H9 (cell line): ENCODE measurements at regions not wholly inside any gene's neighbourhood (a gene's known extent, or its start where the extent isn't known, plus 50 kb on each side); places are given as distances from the start of the nearest gene placed in this dataset.

Experiments used
- DNase-seq: peaks from one replicate; pipeline ENCODE4 v3.0.0-alpha.2; 2017
- H2AFZ ChIP-seq: one replicate; pipeline ENCODE4 v1.6.1; 2013; ENCODE audit warnings: mild to moderate bottlenecking, low read length, control low read depth, moderate library complexity
- H2AK5ac ChIP-seq: 2 replicates; pipeline ENCODE4 v1.6.1; 2013; ENCODE audit warnings: low read length, control low read depth, mixed read lengths; ENCODE audit not compliant: insufficient read length
- H2BK120ac ChIP-seq: one replicate; pipeline ENCODE4 v1.6.1; 2013; ENCODE audit warnings: low read depth, mild to moderate bottlenecking, low read length, control low read depth, inconsistent platforms; ENCODE audit not compliant: poor library complexity, severe bottlenecking
- H2BK12ac ChIP-seq: 2 replicates; pipeline ENCODE4 v1.6.1; 2013; ENCODE audit warnings: low read length, control low read depth, mixed read lengths, low read depth; ENCODE audit not compliant: insufficient read length
- H2BK15ac ChIP-seq: 2 replicates; pipeline ENCODE4 v1.6.1; 2013; ENCODE audit warnings: low read depth, low read length, control low read depth
- H2BK20ac ChIP-seq: one replicate; pipeline ENCODE4 v1.6.1; 2013; ENCODE audit warnings: low read depth, mild to moderate bottlenecking, low read length, control low read depth, inconsistent platforms; ENCODE audit not compliant: poor library complexity, severe bottlenecking
- H2BK5ac ChIP-seq: 2 replicates; pipeline ENCODE4 v1.6.1; 2013; ENCODE audit warnings: low read length, control low read depth, mixed read lengths; ENCODE audit not compliant: insufficient read length
- H3K14ac ChIP-seq: 2 replicates; pipeline ENCODE4 v1.6.1; 2013; ENCODE audit warnings: low read length, control low read depth; ENCODE audit not compliant: insufficient read depth
- H3K18ac ChIP-seq: 2 replicates; pipeline ENCODE4 v1.6.1; 2013; ENCODE audit warnings: low read depth, mild to moderate bottlenecking, mixed read lengths, low read length, control low read depth; ENCODE audit not compliant: insufficient read length
- H3K23ac ChIP-seq: 2 replicates; pipeline ENCODE4 v1.6.1; 2013; ENCODE audit warnings: low read length, control low read depth, mixed read lengths, low read depth; ENCODE audit not compliant: insufficient read length
- H3K23me2 ChIP-seq: 2 replicates; pipeline ENCODE4 v1.6.1; 2013; ENCODE audit warnings: low read depth, mild to moderate bottlenecking, mixed read lengths, low read length, control low read depth; ENCODE audit not compliant: insufficient read length, poor library complexity, severe bottlenecking
- H3K27ac ChIP-seq: 2 replicates; pipeline ENCODE4 v1.5.1; 2013; ENCODE audit warnings: low read length, control low read depth, mixed read lengths, low read depth; ENCODE audit not compliant: insufficient read length
- H3K27me3 ChIP-seq: 2 replicates; pipeline ENCODE4 v1.6.1; 2013; ENCODE audit warnings: low read length, control low read depth, inconsistent platforms; ENCODE audit not compliant: insufficient read depth
- H3K4ac ChIP-seq: 2 replicates; pipeline ENCODE4 v1.6.1; 2013; ENCODE audit warnings: low read depth, mild to moderate bottlenecking, control low read depth, inconsistent platforms, low read length, moderate library complexity
- H3K4me1 ChIP-seq: 2 replicates; pipeline ENCODE4 v1.6.1; 2013; ENCODE audit warnings: low read length, control low read depth, inconsistent platforms; ENCODE audit not compliant: insufficient read depth
- H3K4me2 ChIP-seq: 2 replicates; pipeline ENCODE4 v1.6.1; 2013; ENCODE audit warnings: low read length, control low read depth, mixed read lengths; ENCODE audit not compliant: insufficient read length, insufficient read depth
- H3K56ac ChIP-seq: 2 replicates; pipeline ENCODE4 v1.6.1; 2013; ENCODE audit warnings: low read depth, mild to moderate bottlenecking, mixed read lengths, low read length, control low read depth; ENCODE audit not compliant: insufficient read length
- H3K79me1 ChIP-seq: 2 replicates; pipeline ENCODE4 v1.6.1; 2013; ENCODE audit warnings: low read depth, mild to moderate bottlenecking, moderate library complexity, low read length, control low read depth, inconsistent platforms; ENCODE audit not compliant: insufficient read depth, poor library complexity, severe bottlenecking
- H3K79me2 ChIP-seq: 2 replicates; pipeline ENCODE4 v1.6.1; 2013; ENCODE audit warnings: low read length, control low read depth, inconsistent platforms; ENCODE audit not compliant: insufficient read depth
- H3K9ac ChIP-seq: 2 replicates; pipeline ENCODE4 v1.6.1; 2013; ENCODE audit warnings: low read length, control low read depth, mixed read lengths; ENCODE audit not compliant: insufficient read length; ENCODE audit errors: extremely low read depth
- H3K9me3 ChIP-seq: one replicate; pipeline ENCODE4 v1.6.1; 2013; ENCODE audit warnings: low read depth, low read length, inconsistent platforms; ENCODE audit not compliant: control insufficient read depth
- H3T11ph ChIP-seq: one replicate; pipeline ENCODE4 v1.6.1; 2013; ENCODE audit warnings: mild to moderate bottlenecking, low read length, control low read depth, inconsistent platforms
- H4K20me1 ChIP-seq: one replicate; pipeline ENCODE4 v1.6.1; 2013; ENCODE audit not compliant: control insufficient read depth, insufficient read length, insufficient read depth
- H4K5ac ChIP-seq: 2 replicates; pipeline ENCODE4 v1.6.1; 2013; ENCODE audit warnings: low read depth, mild to moderate bottlenecking, mixed read lengths, low read length, control low read depth; ENCODE audit not compliant: insufficient read length
- H4K8ac ChIP-seq: replicated peaks from 2 replicates; pipeline ENCODE4 v1.6.1; 2013; ENCODE audit warnings: low read length, control low read depth, mixed read lengths, low read depth; ENCODE audit not compliant: insufficient read length
- H4K91ac ChIP-seq: 2 replicates; pipeline ENCODE4 v1.6.1; 2013; ENCODE audit warnings: low read depth, mild to moderate bottlenecking, moderate library complexity, mixed read lengths, low read length, control low read depth; ENCODE audit not compliant: insufficient read length
- H3K27ac Mint-ChIP-seq, 3 experiments: 2 replicates in 2 of 3; 3 replicates in 1 of 3; pipeline ENCODE4 v1.8.0; 2020 to 2021; ENCODE audit warnings: mixed read lengths in 3 of 3, mild to moderate bottlenecking in 1 of 3, moderate library complexity in 1 of 3
- H3K27me3 Mint-ChIP-seq: 2 replicates; pipeline ENCODE4 v1.8.0; 2021; ENCODE audit warnings: low read depth, mild to moderate bottlenecking, moderate library complexity, mixed read lengths
- H3K36me3 Mint-ChIP-seq, 3 experiments: 2 replicates in 2 of 3; 3 replicates in 1 of 3; pipeline ENCODE4 v1.8.0; 2020 to 2021; ENCODE audit warnings: low read depth in 3 of 3, mixed read lengths in 3 of 3; ENCODE audit not compliant: insufficient read depth in 1 of 3
- H3K4me1 Mint-ChIP-seq, 2 experiments: 2 replicates each; pipeline ENCODE4 v1.8.0; 2020; ENCODE audit warnings: mixed read lengths in 2 of 2
- H3K4me3 Mint-ChIP-seq, 2 experiments: 2 replicates in 1 of 2; 3 replicates in 1 of 2; pipeline ENCODE4 v1.8.0; 2020 to 2021; ENCODE audit warnings: mild to moderate bottlenecking in 2 of 2, mixed read lengths in 2 of 2, moderate library complexity in 1 of 2
- H3K9me3 Mint-ChIP-seq, 2 experiments: 2 replicates in 1 of 2; 3 replicates in 1 of 2; pipeline ENCODE4 v1.8.0; 2020; ENCODE audit warnings: mild to moderate bottlenecking in 2 of 2, mixed read lengths in 2 of 2, moderate library complexity in 1 of 2
- WGBS: extraction: QIAGEN DNeasy Blood & Tissue Kit; methylation state at CpG from one replicate; pipeline ENCODE4 v1.1.7; 2013; ENCODE audit warnings: missing lambda C conversion rate, low lambda C conversion rate, mixed read lengths; ENCODE audit not compliant: insufficient read length; ENCODE audit errors: extremely low coverage; 5-methylcytosine and 5-hydroxymethylcytosine counted together
- TF ChIP-seq, protein P1 (sequence below): fragments of 200-600 bp; sonication (generic); conservative IDR thresholded peaks from 3 replicates; pipeline ENCODE4 v1.8.0; 2021; ENCODE audit warnings: antibody characterized with exemption, mild to moderate bottlenecking

DNA sequence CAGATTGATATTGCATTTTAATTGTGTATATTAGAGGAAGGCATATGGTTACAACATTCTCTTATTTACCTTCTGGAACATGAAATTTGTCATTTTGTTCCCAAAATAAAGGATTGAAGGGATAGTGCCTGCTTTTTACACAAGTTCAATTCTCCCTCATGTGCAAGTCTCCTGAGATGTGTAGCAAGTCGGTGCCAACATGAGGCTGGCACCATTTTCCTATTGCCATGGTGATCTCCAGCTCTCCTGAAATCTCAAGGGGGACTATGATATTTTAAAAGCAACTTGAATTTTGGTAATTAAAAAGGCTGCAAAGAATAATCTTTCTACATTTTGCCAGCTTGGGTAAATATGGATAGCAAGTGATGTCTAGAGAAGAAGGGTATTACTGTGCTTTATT is 693.3 kb upstream of the WWC1 start:
- H3K4me1 Mint-ChIP-seq: peaks cover 7 to 8% of the 10 kb centered on the region in 2 experiments
- H3K79me1 ChIP-seq: no peaks in the 10 kb centered on the region
- H2BK15ac ChIP-seq: no peak overlapping the region
- H3K27ac Mint-ChIP-seq: no peak overlapping the region; a peak in 1 of 7 replicates
- H3T11ph ChIP-seq: no peak overlapping the region
- no peak overlapping the region for H3K23ac ChIP-seq
- H3K9me3 ChIP-seq: no peaks in the 10 kb centered on the region
- H3K9me3 Mint-ChIP-seq: no peaks in the 10 kb centered on the region
- H3K27ac ChIP-seq: no peak overlapping the region
- H3K14ac ChIP-seq: no peak overlapping the region
- no peak overlapping the region for H2AFZ ChIP-seq
- H4K20me1 ChIP-seq: no peaks in the 10 kb centered on the region
- H3K4me1 ChIP-seq: no peaks in the 10 kb centered on the region; the same call in 1 of the 2 replicates
- H4K91ac ChIP-seq: no peak overlapping the region
- TF ChIP-seq, protein P1, sequence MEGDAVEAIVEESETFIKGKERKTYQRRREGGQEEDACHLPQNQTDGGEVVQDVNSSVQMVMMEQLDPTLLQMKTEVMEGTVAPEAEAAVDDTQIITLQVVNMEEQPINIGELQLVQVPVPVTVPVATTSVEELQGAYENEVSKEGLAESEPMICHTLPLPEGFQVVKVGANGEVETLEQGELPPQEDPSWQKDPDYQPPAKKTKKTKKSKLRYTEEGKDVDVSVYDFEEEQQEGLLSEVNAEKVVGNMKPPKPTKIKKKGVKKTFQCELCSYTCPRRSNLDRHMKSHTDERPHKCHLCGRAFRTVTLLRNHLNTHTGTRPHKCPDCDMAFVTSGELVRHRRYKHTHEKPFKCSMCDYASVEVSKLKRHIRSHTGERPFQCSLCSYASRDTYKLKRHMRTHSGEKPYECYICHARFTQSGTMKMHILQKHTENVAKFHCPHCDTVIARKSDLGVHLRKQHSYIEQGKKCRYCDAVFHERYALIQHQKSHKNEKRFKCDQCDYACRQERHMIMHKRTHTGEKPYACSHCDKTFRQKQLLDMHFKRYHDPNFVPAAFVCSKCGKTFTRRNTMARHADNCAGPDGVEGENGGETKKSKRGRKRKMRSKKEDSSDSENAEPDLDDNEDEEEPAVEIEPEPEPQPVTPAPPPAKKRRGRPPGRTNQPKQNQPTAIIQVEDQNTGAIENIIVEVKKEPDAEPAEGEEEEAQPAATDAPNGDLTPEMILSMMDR: no peak
- no peaks in the 10 kb centered on the region; the same call in 1 of the 2 replicates for H3K27me3 Mint-ChIP-seq
- no peak overlapping the region for H3K4ac ChIP-seq
- no peaks in the 10 kb centered on the region for H3K27me3 ChIP-seq
- no peaks in the 10 kb centered on the region for H3K79me2 ChIP-seq
- no peak overlapping the region for H2BK5ac ChIP-seq
- H3K23me2 ChIP-seq: no peaks in the 10 kb centered on the region
- H2BK12ac ChIP-seq: no peak overlapping the region
- H2AK5ac ChIP-seq: no peak overlapping the region
- H4K5ac ChIP-seq: no peak overlapping the region
- no peak overlapping the region for H2BK20ac ChIP-seq
- no peak overlapping the region for H2BK120ac ChIP-seq
- no peak overlapping the region for H3K18ac ChIP-seq
- DNase-seq: no peak
- no CpG with 5 or more reads among the region's 1 CpG for WGBS
- no peak overlapping the region for H4K8ac ChIP-seq
- H3K4me2 ChIP-seq: no peak overlapping the region
- H3K36me3 Mint-ChIP-seq: no peaks in the 10 kb centered on the region
- no peak overlapping the region for H3K56ac ChIP-seq
- H3K9ac ChIP-seq: no peak overlapping the region
- H3K4me3 Mint-ChIP-seq: no peak overlapping the region
